Dendritic cell treated with granulocyte-macrophage colony-stimulating factor and Interleukin-4, amounts not matched to agents 40 ng/mL and 50 ng/mL, for 4 days (primary cell): ENCODE measurements at regions not wholly inside any gene's neighbourhood (a gene's known extent, or its start where the extent isn't known, plus 50 kb on each side); places are given as distances from the start of the nearest gene placed in this dataset.

Source experiments
- H3K27ac Mint-ChIP-seq: one replicate; pipeline ENCODE4 v1.8.0; 2022; ENCODE audit warnings: mild to moderate bottlenecking, mixed read lengths
- H3K27me3 Mint-ChIP-seq: one replicate; pipeline ENCODE4 v1.8.0; 2022; ENCODE audit warnings: mild to moderate bottlenecking, mixed read lengths
- H3K36me3 Mint-ChIP-seq: one replicate; pipeline ENCODE4 v1.8.0; 2022; ENCODE audit warnings: low read depth, mixed read lengths
- H3K4me1 Mint-ChIP-seq: one replicate; pipeline ENCODE4 v1.8.0; 2022; ENCODE audit warnings: low read depth, mixed read lengths
- H3K4me3 Mint-ChIP-seq: one replicate; pipeline ENCODE4 v1.8.0; 2022; ENCODE audit warnings: mild to moderate bottlenecking, moderate library complexity, mixed read lengths
- H3K9me3 Mint-ChIP-seq: one replicate; pipeline ENCODE4 v1.8.0; 2022; ENCODE audit warnings: mixed read lengths
- intact Hi-C: fragments of 100-400 bp; cut with micrococcal nuclease; formaldehyde crosslinking; loops from one replicate; pipeline ENCODE4 v1.15.0; 2022

- H3K27ac Mint-ChIP-seq, result no peak overlapping the region
- H3K36me3 Mint-ChIP-seq, result no peaks in the 10 kb centered on the region
- no peaks in the 10 kb centered on the region for H3K4me1 Mint-ChIP-seq
- intact Hi-C loops, result no loop called here
- no peaks in the 10 kb centered on the region for H3K27me3 Mint-ChIP-seq
- H3K9me3 Mint-ChIP-seq, result peaks cover 17% of the 10 kb centered on the region
- no peak overlapping the region for H3K4me3 Mint-ChIP-seq
Observed at GRCh38 chr4:187576751-187577150, 418.8 kb upstream of the ZFP42 start.

- no peaks in the 10 kb centered on the region for H3K36me3 Mint-ChIP-seq
- no peaks in the 10 kb centered on the region for H3K4me1 Mint-ChIP-seq
- H3K27ac Mint-ChIP-seq, result no peak overlapping the region
- no peaks in the 10 kb centered on the region for H3K27me3 Mint-ChIP-seq
- H3K4me3 Mint-ChIP-seq, result no peak overlapping the region
- peaks cover 6% of the 10 kb centered on the region for H3K9me3 Mint-ChIP-seq
- intact Hi-C loops, result no loop called here
Observed at GRCh38 chr4:187577941-187578480, 417.6 kb upstream of the ZFP42 start.

- no peaks in the 10 kb centered on the region for H3K36me3 Mint-ChIP-seq
- H3K4me3 Mint-ChIP-seq, result no peak overlapping the region
- no peaks in the 10 kb centered on the region for H3K27me3 Mint-ChIP-seq
- H3K9me3 Mint-ChIP-seq, result no peaks in the 10 kb centered on the region
- intact Hi-C loops, result no loop called here
- H3K4me1 Mint-ChIP-seq, result no peaks in the 10 kb centered on the region
- H3K27ac Mint-ChIP-seq, result no peak overlapping the region
Observed at GRCh38 chr4:187586892-187587291, 408.7 kb upstream of the ZFP42 start.

- Mint-ChIP-seq H3K4me3 (no peak overlapping the region), H3K36me3 (no peaks in the 10 kb centered on the region), H3K27me3 (no peaks in the 10 kb centered on the region), H3K27ac (no peak overlapping the region), H3K4me1 (no peaks in the 10 kb centered on the region), H3K9me3 (no peaks in the 10 kb centered on the region)
- intact Hi-C loops, result no loop called here
Observed at GRCh38 chr4:187598196-187598595, 397.4 kb upstream of the ZFP42 start.

GRCh38 chr4:187602339-187603092 is 393.1 kb upstream of the ZFP42 start:
- Mint-ChIP-seq H3K4me1 (no peaks in the 10 kb centered on the region), H3K27me3 (no peaks in the 10 kb centered on the region), H3K9me3 (no peaks in the 10 kb centered on the region), H3K36me3 (no peaks in the 10 kb centered on the region), H3K4me3 (no peak overlapping the region), H3K27ac (no peak overlapping the region)
- intact Hi-C loops, result no loop called here

- Mint-ChIP-seq H3K4me3 (no peak overlapping the region), H3K27ac (no peak overlapping the region), H3K36me3 (no peaks in the 10 kb centered on the region), H3K9me3 (no peaks in the 10 kb centered on the region), H3K27me3 (no peaks in the 10 kb centered on the region), H3K4me1 (no peaks in the 10 kb centered on the region)
- intact Hi-C loops, result no loop called here
Observed at GRCh38 chr4:187603093-187604025, 392.2 kb upstream of the ZFP42 start.

GRCh38 chr4:187604984-187605383 is 390.6 kb upstream of the ZFP42 start:
- intact Hi-C loops, result no loop called here

GRCh38 chr4:187606581-187606980 is 389.0 kb upstream of the ZFP42 start:
- intact Hi-C loops, result no loop called here
- H3K4me3 Mint-ChIP-seq, result no peak overlapping the region
- H3K27ac Mint-ChIP-seq, result no peak overlapping the region
- no peaks in the 10 kb centered on the region for H3K4me1 Mint-ChIP-seq
- H3K27me3 Mint-ChIP-seq, result no peaks in the 10 kb centered on the region
- H3K36me3 Mint-ChIP-seq, result no peaks in the 10 kb centered on the region
- no peaks in the 10 kb centered on the region for H3K9me3 Mint-ChIP-seq

More at GRCh38 chr4:187604984-187605383, 390.6 kb upstream of the ZFP42 start:
- H3K9me3 Mint-ChIP-seq, result no peaks in the 10 kb centered on the region
- no peaks in the 10 kb centered on the region for H3K27me3 Mint-ChIP-seq
- no peak overlapping the region for H3K27ac Mint-ChIP-seq
- H3K36me3 Mint-ChIP-seq, result no peaks in the 10 kb centered on the region
- no peak overlapping the region for H3K4me3 Mint-ChIP-seq
- H3K4me1 Mint-ChIP-seq, result no peaks in the 10 kb centered on the region

- intact Hi-C loops, result no loop called here
- no peaks in the 10 kb centered on the region for H3K36me3 Mint-ChIP-seq
- no peaks in the 10 kb centered on the region for H3K27me3 Mint-ChIP-seq
- no peak overlapping the region for H3K4me3 Mint-ChIP-seq
- no peaks in the 10 kb centered on the region for H3K4me1 Mint-ChIP-seq
- H3K27ac Mint-ChIP-seq, result no peak overlapping the region
- no peaks in the 10 kb centered on the region for H3K9me3 Mint-ChIP-seq
Observed at GRCh38 chr4:187608001-187608421, 387.6 kb upstream of the ZFP42 start.

GRCh38 chr4:187612301-187612700 is 383.3 kb upstream of the ZFP42 start:
- intact Hi-C loops, result no loop called here
- Mint-ChIP-seq H3K27me3 (no peaks in the 10 kb centered on the region), H3K36me3 (no peaks in the 10 kb centered on the region), H3K4me3 (no peak overlapping the region), H3K27ac (no peak overlapping the region), H3K9me3 (no peaks in the 10 kb centered on the region), H3K4me1 (no peaks in the 10 kb centered on the region)

- Mint-ChIP-seq H3K4me1 (no peaks in the 10 kb centered on the region), H3K27ac (no peak overlapping the region), H3K9me3 (no peaks in the 10 kb centered on the region), H3K4me3 (no peak overlapping the region), H3K27me3 (no peaks in the 10 kb centered on the region), H3K36me3 (no peaks in the 10 kb centered on the region)
- intact Hi-C loops, result no loop called here
Observed at GRCh38 chr4:187613089-187613839, 382.3 kb upstream of the ZFP42 start.

GRCh38 chr4:187615972-187616371 is 379.6 kb upstream of the ZFP42 start:
- Mint-ChIP-seq H3K4me1 (no peaks in the 10 kb centered on the region), H3K9me3 (no peaks in the 10 kb centered on the region), H3K27ac (no peak overlapping the region), H3K4me3 (no peak overlapping the region), H3K27me3 (no peaks in the 10 kb centered on the region), H3K36me3 (no peaks in the 10 kb centered on the region)
- intact Hi-C loops, result no loop called here

GRCh38 chr4:187617113-187617512 is 378.5 kb upstream of the ZFP42 start:
- intact Hi-C loops, result no loop called here
- Mint-ChIP-seq H3K27ac (no peak overlapping the region), H3K4me3 (no peak overlapping the region), H3K36me3 (no peaks in the 10 kb centered on the region), H3K27me3 (no peaks in the 10 kb centered on the region), H3K9me3 (no peaks in the 10 kb centered on the region), H3K4me1 (no peaks in the 10 kb centered on the region)
